PC-3 (cell line): ENCODE measurements at regions not wholly inside any gene's neighbourhood (a gene's known extent, or its start where the extent isn't known, plus 50 kb on each side); places are given as distances from the start of the nearest gene placed in this dataset.

Source experiments
- ATAC-seq: fragments of 200-7000 bp; cut with Tn5 transposase; 2 replicates; pipeline ENCODE4 v1.9.1; 2020; ENCODE audit warnings: mild to moderate bottlenecking, moderate library complexity
- BruUV-seq: library from RNA; stranded (reverse); fragments of 400-500 nt; replicated peaks from 2 replicates; lab custom pipeline; 2021; lab: Mats Ljungman, UMichigan
- CTCF ChIA-PET: fragments of 300-600 bp; sonication (Branson Sonifier 250); formaldehyde crosslinking; loops from one replicate; lab custom pipeline; 2022; ENCODE audit warnings: antibody characterized with exemption; lab: Charles Lee
- POLR2A ChIA-PET: fragments of 300-600 bp; sonication (Branson Sonifier 250); formaldehyde crosslinking; loops from one replicate; lab custom pipeline; 2022; ENCODE audit warnings: antibody characterized with exemption; ENCODE audit not compliant: unreplicated experiment; lab: Charles Lee
- DNase-seq: peaks from one replicate; pipeline ENCODE4 v3.0.0-alpha.2; 2015
- H2AFZ ChIP-seq: fragments of 300-600 bp; sonication (generic); 2 replicates; pipeline ENCODE4 v1.6.0; 2016; ENCODE audit warnings: antibody characterized with exemption, low read length
- H3F3A ChIP-seq: fragments of 300-600 bp; sonication (generic); one replicate; pipeline ENCODE4 v1.6.0; 2017; ENCODE audit warnings: antibody characterized with exemption, low read length, control low read depth, mild to moderate bottlenecking; ENCODE audit not compliant: unreplicated experiment
- H3K27ac ChIP-seq: fragments of 300-600 bp; sonication (generic); 2 replicates; pipeline ENCODE4 v1.5.1; 2016; ENCODE audit warnings: mild to moderate bottlenecking, low read length
- H3K27me3 ChIP-seq: fragments of 300-600 bp; sonication (generic); 2 replicates; pipeline ENCODE4 v1.6.1; 2016; ENCODE audit warnings: low read length, mixed read lengths
- H3K36me3 ChIP-seq: fragments of 300-600 bp; sonication (generic); 2 replicates; pipeline ENCODE4 v1.6.1; 2016; ENCODE audit warnings: low read depth, mixed run types, low read length, mixed read lengths
- H3K4me1 ChIP-seq: fragments of 300-600 bp; sonication (generic); 2 replicates; pipeline ENCODE4 v1.5.1; 2016; ENCODE audit warnings: low read length; ENCODE audit not compliant: insufficient read depth
- H3K4me2 ChIP-seq: fragments of 300-600 bp; sonication (generic); 2 replicates; pipeline ENCODE4 v1.6.0; 2016; ENCODE audit warnings: low read length
- H3K4me3 ChIP-seq: fragments of 300-600 bp; sonication (generic); 2 replicates; pipeline ENCODE4 v1.5.1; 2016; ENCODE audit warnings: mild to moderate bottlenecking, low read length, mixed read lengths
- H3K79me2 ChIP-seq: fragments of 300-600 bp; sonication (generic); 2 replicates; pipeline ENCODE4 v1.6.1; 2017; ENCODE audit warnings: low read length, mixed read lengths
- H3K9ac ChIP-seq: fragments of 300-600 bp; sonication (generic); 2 replicates; pipeline ENCODE4 v1.6.0; 2016; ENCODE audit warnings: mild to moderate bottlenecking, low read length
- H3K9me2 ChIP-seq: fragments of 300-600 bp; sonication (generic); replicated peaks from 2 replicates; pipeline ENCODE4 v1.6.1; 2016; ENCODE audit warnings: mixed run types, low read length, mixed read lengths
- H3K9me3 ChIP-seq: fragments of 300-600 bp; sonication (generic); 2 replicates; pipeline ENCODE4 v1.6.1; 2016; ENCODE audit warnings: low read length, mixed read lengths
- H4K20me1 ChIP-seq: fragments of 300-600 bp; sonication (generic); 2 replicates; pipeline ENCODE4 v1.6.1; 2016; ENCODE audit warnings: low read length, mixed read lengths
- CTCF ChIP-seq: fragments of 300-600 bp; sonication (generic); conservative IDR thresholded peaks from 2 replicates; pipeline ENCODE4 v1.5.1; 2017; ENCODE audit warnings: antibody characterized with exemption, low read depth, mild to moderate bottlenecking, low read length
- EZH2 ChIP-seq: fragments of 300-600 bp; sonication (generic); IDR thresholded peaks from one replicate; pipeline ENCODE4 v1.6.1; 2017; ENCODE audit warnings: antibody characterized with exemption, mild to moderate bottlenecking, low read length; ENCODE audit not compliant: unreplicated experiment
- EZH2phosphoT487 ChIP-seq: fragments of 300-600 bp; sonication (generic); IDR thresholded peaks from 2 replicates; pipeline ENCODE4 v1.6.1; 2018; ENCODE audit warnings: mild to moderate bottlenecking, antibody characterized with exemption, low read length, borderline replicate concordance
- intact Hi-C: fragments of 100-400 bp; cut with micrococcal nuclease; formaldehyde crosslinking; loops from 2 replicates; pipeline ENCODE4 v1.9.0; 2023

- Histone ChIP-seq H3F3A (no peaks in the 10 kb centered on the region), H2AFZ (no peak overlapping the region), H3K36me3 (no peaks in the 10 kb centered on the region), H3K4me3 (no peak overlapping the region), H3K4me1 (no peaks in the 10 kb centered on the region), H3K9me3 (no peaks in the 10 kb centered on the region), H3K79me2 (no peaks in the 10 kb centered on the region), H3K27me3 (no peaks in the 10 kb centered on the region), H3K9ac (no peak overlapping the region), H4K20me1 (no peaks in the 10 kb centered on the region), H3K9me2 (no peaks in the 10 kb centered on the region), H3K27ac (no peak overlapping the region), H3K4me2 (no peak overlapping the region)
- POLR2A ChIA-PET, result no interaction called here
- intact Hi-C loops, result no loop called here
- BruUV-seq, result no TSS peak
- ATAC-seq (no peak), DNase-seq (no peak)
- no peak for TF ChIP-seq EZH2
- TF ChIP-seq CTCF, result no peak
- TF ChIP-seq EZH2phosphoT487, result no peak
- CTCF ChIA-PET, result no interaction called here
These were observed 120.9 kb upstream of the GRID2 start for GRCh38 chr4:92182736-92183407.

GRCh38 chr4:92183825-92184224, 119.9 kb upstream of the GRID2 start:
- no peak overlapping the region for H2AFZ ChIP-seq
- TF ChIP-seq EZH2phosphoT487 (no peak), EZH2 (no peak), CTCF (no peak)
- no peak overlapping the region for H3K4me2 ChIP-seq
- no peaks in the 10 kb centered on the region for H3K79me2 ChIP-seq
- POLR2A ChIA-PET, result no interaction called here
- no peaks in the 10 kb centered on the region for H3K9me2 ChIP-seq
- no peaks in the 10 kb centered on the region for H3K4me1 ChIP-seq
- H3K27me3 ChIP-seq, result no peaks in the 10 kb centered on the region
- H3K27ac ChIP-seq, result no peak overlapping the region
- ATAC-seq (no peak), DNase-seq (no peak)
- no peaks in the 10 kb centered on the region for H4K20me1 ChIP-seq
- H3K36me3 ChIP-seq, result no peaks in the 10 kb centered on the region
- no peak overlapping the region for H3K4me3 ChIP-seq
- no peak overlapping the region for H3K9ac ChIP-seq
- BruUV-seq, result no TSS peak
- intact Hi-C loops, result no loop called here
- no peaks in the 10 kb centered on the region for H3K9me3 ChIP-seq
- no peaks in the 10 kb centered on the region for H3F3A ChIP-seq
- CTCF ChIA-PET, result no interaction called here

- H4K20me1 ChIP-seq, result no peaks in the 10 kb centered on the region
- H3K4me3 ChIP-seq, result no peak overlapping the region
- H3K9ac ChIP-seq, result no peak overlapping the region
- no peak for DNase-seq
- H3F3A ChIP-seq, result no peaks in the 10 kb centered on the region
- ATAC-seq, result no peak
- no peaks in the 10 kb centered on the region for H3K36me3 ChIP-seq
- H2AFZ ChIP-seq, result no peak overlapping the region
- no peaks in the 10 kb centered on the region for H3K9me3 ChIP-seq
- H3K4me2 ChIP-seq, result no peak overlapping the region
- intact Hi-C loops, result no loop called here
- no peaks in the 10 kb centered on the region for H3K9me2 ChIP-seq
- H3K27me3 ChIP-seq, result no peaks in the 10 kb centered on the region
- H3K79me2 ChIP-seq, result no peaks in the 10 kb centered on the region
- CTCF ChIA-PET, result no interaction called here
- H3K4me1 ChIP-seq, result no peaks in the 10 kb centered on the region
- POLR2A ChIA-PET, result no interaction called here
- TF ChIP-seq EZH2phosphoT487, result no peak
- TF ChIP-seq CTCF, result no peak
- no peak for TF ChIP-seq EZH2
- no TSS peak for BruUV-seq
- no peak overlapping the region for H3K27ac ChIP-seq
These were observed 119.2 kb upstream of the GRID2 start for GRCh38 chr4:92184566-92184965.
